HG03139 (cell line): ENCODE measurements at regions not wholly inside any gene's neighbourhood (a gene's known extent, or its start where the extent isn't known, plus 50 kb on each side); places are given as distances from the start of the nearest gene placed in this dataset.

ENCODE experiments used
- ATAC-seq: cut with Tn5 transposase; IDR thresholded peaks from one replicate; pipeline ENCODE4 v1.9.1; 2021; ENCODE audit not compliant: unreplicated experiment

DNA sequence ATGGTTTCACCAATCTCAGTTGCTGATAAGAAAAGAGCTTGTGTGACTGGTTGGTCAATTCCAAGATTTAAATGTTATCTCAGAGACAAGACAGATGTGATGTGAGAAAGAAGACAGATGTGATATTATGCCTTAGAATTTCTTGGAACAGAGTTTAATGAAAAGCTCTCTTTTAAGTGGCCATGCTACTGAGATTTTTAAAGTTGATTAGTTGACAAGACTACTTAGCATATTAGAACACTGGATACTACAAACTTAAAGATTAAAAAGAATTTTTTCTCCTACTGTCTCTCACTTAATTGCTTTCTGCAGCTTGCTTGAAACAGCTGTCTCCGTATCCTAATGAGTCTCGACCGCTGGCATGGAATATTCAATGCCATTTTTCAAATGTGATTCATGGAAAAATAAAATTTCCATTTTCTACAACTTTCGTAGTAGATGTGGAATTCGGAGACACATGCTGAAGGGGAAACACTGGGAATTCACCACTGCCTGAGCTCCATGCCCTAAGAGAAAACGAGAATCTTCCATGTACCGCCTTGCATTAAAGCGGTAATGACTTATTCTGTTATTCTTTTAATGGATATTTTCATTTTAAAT, 634.2 kb upstream of the SETBP1 start:
- no peak for ATAC-seq

DNA sequence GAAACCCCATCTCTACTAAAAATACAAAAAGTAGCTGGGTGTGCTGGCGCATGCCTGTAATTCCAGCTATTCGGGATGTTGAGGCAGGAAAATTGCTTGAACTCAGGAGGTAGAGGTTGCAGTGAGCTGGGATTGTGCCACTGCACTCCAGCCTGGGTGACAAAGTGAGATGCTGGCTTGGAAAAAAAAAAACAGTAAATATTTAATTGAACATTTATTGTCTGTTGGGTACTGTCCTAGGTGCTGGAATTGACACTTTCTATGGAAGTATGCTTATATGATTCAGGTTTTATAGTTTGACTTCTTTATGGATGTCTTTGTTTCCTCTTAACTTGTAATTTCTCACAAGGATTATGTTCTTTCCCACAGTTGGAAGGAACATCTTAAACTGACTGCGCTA, 633.1 kb upstream of the SETBP1 start:
- no peak for ATAC-seq

DNA sequence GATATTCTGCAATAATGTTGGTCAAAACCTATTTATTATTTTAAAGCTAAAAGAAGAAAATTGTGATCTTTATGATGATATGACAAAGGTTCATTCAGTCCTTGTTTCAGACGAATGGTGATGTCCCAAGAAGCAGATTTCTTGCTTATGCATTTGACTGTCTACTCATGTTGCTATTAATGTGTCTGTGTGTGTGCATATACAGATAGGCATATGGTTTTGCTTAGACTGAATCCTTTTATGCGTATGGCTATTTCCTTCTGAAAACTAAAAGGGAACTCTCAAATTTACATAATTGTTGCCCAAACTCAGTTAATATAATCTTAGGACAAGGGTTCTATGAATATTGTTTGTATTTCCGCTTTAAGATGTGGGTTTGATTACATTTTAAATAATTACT, 632.3 kb upstream of the SETBP1 start:
- no peak for ATAC-seq

- no peak for ATAC-seq
Observed at GRCh38 chr18:44048846-44049245, 631.8 kb upstream of the SETBP1 start.

- no peak for ATAC-seq
Observed at GRCh38 chr18:44051026-44051425, 629.7 kb upstream of the SETBP1 start.

DNA sequence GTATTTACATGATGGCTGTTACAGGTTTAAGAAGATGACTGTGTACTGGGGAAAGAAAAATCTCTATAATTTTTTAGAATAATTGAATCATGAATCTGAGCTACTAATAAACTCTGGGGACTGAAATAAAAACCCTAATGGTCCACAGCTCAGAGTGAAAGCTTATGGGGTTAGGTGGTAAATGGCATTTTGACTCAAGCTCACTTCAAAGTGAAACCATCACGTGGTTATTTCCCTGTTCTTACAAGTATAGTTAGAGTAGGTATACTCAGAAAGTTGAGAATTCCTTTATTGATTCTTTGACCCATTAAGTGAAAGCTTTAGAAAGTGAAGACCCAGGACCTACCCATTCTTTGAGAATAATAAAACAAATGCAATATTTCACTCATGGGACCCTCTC, 626.2 kb upstream of the SETBP1 start:
- ATAC-seq: no peak

DNA sequence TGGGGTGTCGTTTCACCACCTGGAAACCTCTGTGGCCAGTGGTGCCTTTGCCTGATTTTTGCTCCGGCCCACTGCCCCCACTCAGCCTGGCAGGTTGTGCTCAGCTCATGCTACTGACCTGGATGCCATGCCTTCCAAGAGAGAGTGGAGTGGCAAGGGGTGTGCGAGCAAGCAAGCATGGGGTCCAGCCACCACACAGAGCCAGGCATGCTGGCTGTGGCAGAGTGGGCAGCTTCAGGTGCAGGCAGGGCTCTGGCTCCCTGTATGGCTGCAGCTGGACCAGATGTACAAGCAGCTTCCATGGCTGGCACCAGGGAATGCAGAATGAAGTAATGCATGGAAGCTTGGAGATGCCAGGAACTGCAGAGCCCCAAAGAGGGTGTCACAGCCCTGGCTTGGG, 620.5 kb upstream of the SETBP1 start:
- no peak for ATAC-seq

GRCh38 chr18:44061438-44061837, 619.2 kb upstream of the SETBP1 start:
- no peak for ATAC-seq

- ATAC-seq: no peak
Observed at GRCh38 chr18:44062345-44062744, 618.3 kb upstream of the SETBP1 start.

- no peak for ATAC-seq
Observed at GRCh38 chr18:44065206-44065605, 615.5 kb upstream of the SETBP1 start.

GRCh38 chr18:44066541-44066940, 614.1 kb upstream of the SETBP1 start:
- no peak for ATAC-seq

GRCh38 chr18:44067186-44067585, 613.5 kb upstream of the SETBP1 start:
- ATAC-seq: no peak

- ATAC-seq: no peak
Observed at GRCh38 chr18:44075038-44075437, 605.6 kb upstream of the SETBP1 start.

- no peak for ATAC-seq
Observed at GRCh38 chr18:44079606-44080005, 601.1 kb upstream of the SETBP1 start.

- no peak for ATAC-seq
Observed at GRCh38 chr18:44080054-44080453, 600.6 kb upstream of the SETBP1 start.

DNA sequence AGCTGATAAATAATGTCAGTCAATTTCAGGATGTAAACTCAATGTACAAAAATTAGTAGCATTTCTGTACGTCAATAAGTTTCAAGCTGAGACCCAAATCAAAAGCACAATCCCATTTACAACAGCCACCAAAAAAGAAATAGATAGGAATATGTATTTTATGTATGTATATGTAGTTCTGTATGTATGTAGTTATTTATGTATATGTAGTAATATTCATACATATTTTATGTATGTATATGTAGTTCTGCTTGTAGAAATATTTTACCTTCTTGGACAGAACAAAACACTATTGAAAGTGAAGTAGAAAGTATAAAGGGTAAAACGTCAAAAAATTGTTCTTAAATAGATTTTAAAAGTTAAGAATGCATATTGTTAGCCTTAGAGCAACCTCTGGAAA, 591.0 kb upstream of the SETBP1 start:
- ATAC-seq: no peak

GRCh38 chr18:44090453-44090852, 590.2 kb upstream of the SETBP1 start:
- ATAC-seq: no peak

DNA sequence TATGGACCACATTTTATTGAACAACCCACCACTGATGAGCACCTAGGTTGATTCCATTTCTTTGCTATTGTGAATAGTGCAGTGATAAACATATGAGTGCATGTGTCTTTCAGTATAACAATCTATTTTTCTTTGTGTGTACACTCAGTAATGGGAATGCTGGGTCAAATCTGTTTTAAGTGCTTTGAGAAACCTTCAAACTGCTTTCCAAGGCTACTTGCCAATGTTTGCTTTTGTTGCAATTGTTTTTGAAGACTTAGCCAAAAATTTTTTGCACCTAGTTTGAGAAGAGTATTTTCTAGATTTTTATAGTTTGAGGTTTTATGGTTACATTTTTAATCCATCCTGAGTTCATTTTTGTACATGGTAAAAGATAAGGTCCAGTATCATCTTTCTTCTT, 587.4 kb upstream of the SETBP1 start:
- no peak for ATAC-seq

DNA sequence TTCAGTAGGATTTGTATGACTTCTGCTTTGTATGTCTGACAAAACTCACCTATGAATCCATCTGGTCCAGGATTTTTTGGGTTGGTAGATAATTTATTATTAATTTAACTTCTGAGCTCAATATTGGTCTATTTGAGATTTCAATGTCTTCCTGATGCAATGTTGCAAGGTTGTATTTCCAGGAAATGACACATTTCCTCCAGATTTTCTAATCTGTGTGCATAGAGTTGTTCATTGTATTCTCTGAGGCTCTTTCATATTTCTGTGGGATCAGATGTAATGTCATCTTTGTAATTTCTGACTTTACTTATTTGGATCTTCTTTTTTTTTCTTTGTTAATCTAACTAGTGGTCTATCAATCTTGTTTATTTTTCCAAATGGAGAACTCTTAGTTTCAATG, 584.7 kb upstream of the SETBP1 start:
- ATAC-seq: no peak

DNA sequence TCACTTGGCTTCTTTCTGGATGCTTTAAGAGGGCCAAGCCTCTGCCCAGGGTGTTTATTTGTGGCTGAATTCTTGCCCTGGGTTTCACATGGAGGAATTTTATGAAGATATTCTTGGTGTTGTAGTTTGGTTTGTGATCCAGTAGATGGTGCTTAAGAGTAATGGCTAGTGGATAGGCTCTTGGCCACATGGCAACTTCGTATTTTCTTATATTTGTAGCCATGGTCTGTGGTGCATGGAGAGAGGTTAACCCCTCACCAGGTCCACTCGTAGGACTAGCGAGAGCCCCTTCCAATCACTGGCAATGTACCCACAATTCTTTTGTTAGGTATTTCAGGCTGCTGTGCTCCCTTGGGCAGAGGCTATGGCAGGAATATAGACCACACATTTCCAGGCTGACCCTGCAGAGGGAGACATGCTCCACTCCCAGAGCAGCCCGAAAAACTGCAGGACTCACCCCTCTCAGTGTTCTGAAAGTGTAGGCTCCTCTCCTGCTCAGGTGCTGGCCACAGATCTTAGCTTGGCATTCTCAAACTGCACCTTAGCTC, 582.1 kb upstream of the SETBP1 start:
- no peak for ATAC-seq

DNA sequence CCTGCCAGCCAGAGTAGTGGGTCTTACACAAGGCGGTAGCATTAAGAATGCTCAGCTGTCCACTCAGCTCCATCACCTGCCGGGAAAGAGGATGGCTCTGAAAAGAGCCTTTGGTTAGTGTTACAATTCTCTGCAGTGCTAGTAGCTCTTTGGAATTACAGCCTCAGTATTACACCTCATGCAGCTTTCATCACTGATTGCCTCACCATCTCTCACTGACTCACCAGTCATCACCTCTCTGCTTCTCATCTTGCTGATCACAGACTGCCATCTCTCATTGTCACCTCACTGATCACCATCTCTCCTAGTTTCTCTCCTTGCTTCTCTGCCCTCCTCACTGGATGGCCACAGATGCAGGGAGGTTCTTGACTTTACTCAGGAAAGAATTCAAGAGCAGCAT, 573.5 kb upstream of the SETBP1 start:
- no peak for ATAC-seq

DNA sequence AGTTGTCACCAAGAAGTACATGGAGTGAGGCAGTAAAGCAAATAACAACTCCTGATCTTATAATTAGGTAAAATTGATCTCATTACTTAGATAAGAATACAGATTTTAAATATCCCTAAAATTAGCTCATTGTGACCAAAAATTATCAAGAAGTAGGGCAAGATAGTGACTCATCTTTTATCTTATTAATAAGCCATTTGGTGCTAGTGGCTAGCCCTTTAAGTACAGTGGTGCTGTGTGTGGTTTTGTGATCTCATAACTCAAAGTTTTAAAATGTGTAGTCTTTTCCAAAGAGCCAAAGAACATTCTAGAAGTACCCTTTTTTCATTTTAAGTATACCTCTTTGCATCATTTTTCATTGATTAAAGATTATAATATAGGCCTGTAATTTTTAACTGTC, 569.4 kb upstream of the SETBP1 start:
- no peak for ATAC-seq

GRCh38 chr18:44117821-44118220, 562.9 kb upstream of the SETBP1 start:
- ATAC-seq: no peak
